ENCODE measurements at regions not wholly inside any gene's neighbourhood (a gene's known extent, or its start where the extent isn't known, plus 50 kb on each side); places are given as distances from the start of the nearest gene placed in this dataset.
A peak's percentile ranks its signal among the peaks of the same experiment; 100 is the strongest.
"Not testable (repeated sequence)": the region's sequence is repeated elsewhere in the genome, so short reads cannot be mapped to it uniquely, and the experiment has no call there.

DNA sequence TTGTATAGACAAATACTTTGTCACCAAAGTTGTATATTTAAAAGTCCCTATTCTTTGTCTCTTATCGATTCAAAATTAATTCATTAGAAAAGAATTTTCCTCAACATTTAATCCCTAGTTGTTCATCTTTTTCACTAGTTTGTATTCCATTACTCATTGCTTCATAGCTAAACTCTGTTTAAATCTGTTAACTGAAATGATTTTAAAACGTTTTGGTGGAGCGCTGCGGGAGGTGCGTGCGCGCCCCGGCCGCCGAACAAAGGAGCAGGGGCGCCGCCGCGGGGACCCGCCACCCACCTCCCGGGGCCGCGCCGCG, 56.4 kb upstream of the GOLGA8A start:
- Histone ChIP-seq H3K9me3 (ENCODE audit: control insufficient read depth in 1 of 2, insufficient read depth in 1 of 2, low read length in 2 of 2) (peaks cover 5 to 22% of the 10 kb centered on the region in 2 experiments), H3K27ac (ENCODE audit: low read depth in 1 of 2, low read length in 2 of 2) (no peak overlapping the region), H3K27me3 (ENCODE audit: control insufficient read depth in 1 of 2, insufficient read depth in 2 of 2, low read length in 2 of 2) (peaks cover 11 to 79% of the 10 kb centered on the region in 2 experiments), H3K4me1 (ENCODE audit: insufficient read depth, low read length) (peaks cover 12% of the 10 kb centered on the region), H3K4me3 (ENCODE audit: low read length) (no peak overlapping the region), H3K36me3 (ENCODE audit: insufficient read depth, low read length) (no peaks in the 10 kb centered on the region)
- peaks cover 77% of the 10 kb centered on the region for H3K27me3 Mint-ChIP-seq
- CTCF ChIA-PET: no interaction called here
- POLR2A ChIA-PET: no interaction called here
- ATAC-seq (ENCODE audit: poor library complexity) (no peak), DNase-seq (no peak)
- no peak overlapping the region for H3K27ac Mint-ChIP-seq
- peaks cover 8% of the 10 kb centered on the region for H3K4me1 Mint-ChIP-seq (ENCODE audit: low read depth)
- peaks cover 13% of the 10 kb centered on the region for H3K9me3 Mint-ChIP-seq
- TF ChIP-seq, protein P1, sequence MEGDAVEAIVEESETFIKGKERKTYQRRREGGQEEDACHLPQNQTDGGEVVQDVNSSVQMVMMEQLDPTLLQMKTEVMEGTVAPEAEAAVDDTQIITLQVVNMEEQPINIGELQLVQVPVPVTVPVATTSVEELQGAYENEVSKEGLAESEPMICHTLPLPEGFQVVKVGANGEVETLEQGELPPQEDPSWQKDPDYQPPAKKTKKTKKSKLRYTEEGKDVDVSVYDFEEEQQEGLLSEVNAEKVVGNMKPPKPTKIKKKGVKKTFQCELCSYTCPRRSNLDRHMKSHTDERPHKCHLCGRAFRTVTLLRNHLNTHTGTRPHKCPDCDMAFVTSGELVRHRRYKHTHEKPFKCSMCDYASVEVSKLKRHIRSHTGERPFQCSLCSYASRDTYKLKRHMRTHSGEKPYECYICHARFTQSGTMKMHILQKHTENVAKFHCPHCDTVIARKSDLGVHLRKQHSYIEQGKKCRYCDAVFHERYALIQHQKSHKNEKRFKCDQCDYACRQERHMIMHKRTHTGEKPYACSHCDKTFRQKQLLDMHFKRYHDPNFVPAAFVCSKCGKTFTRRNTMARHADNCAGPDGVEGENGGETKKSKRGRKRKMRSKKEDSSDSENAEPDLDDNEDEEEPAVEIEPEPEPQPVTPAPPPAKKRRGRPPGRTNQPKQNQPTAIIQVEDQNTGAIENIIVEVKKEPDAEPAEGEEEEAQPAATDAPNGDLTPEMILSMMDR (IDR thresholded peaks at IDR 0.05): no peak
- no peak overlapping the region for H3K4me3 Mint-ChIP-seq
- intact Hi-C loops (cut with DNase I, micrococcal nuclease): no loop called here
- no peaks in the 10 kb centered on the region for H3K36me3 Mint-ChIP-seq (ENCODE audit: low read depth)

DNA sequence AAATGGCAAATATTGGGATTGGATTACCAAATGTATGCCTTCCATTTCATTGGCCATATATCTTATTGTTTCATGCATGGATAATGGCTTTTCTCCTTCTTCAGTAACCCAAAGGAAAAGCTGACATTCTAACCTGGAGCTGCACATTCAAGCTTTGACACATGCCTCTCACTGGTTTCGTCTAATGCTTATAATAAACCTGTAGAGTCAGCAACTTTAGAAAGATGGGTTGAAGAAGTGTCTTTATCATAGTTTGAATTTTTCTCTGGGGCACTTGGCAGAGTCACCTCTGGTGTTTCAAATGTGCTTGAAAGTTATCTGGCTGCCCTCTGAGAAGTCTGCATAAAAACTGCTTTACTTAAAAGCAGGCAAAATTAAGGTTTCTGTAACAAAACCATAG, 55.4 kb upstream of the GOLGA8A start:
- no peak overlapping the region for H3K4me3 ChIP-seq (ENCODE audit: low read length)
- TF ChIP-seq, protein P1 (IDR thresholded peaks at IDR 0.05): no peak
- no peak overlapping the region for H3K27ac ChIP-seq (ENCODE audit: low read depth in 1 of 2, low read length in 2 of 2)
- peaks cover 5 to 24% of the 10 kb centered on the region in 2 experiments for H3K9me3 ChIP-seq (ENCODE audit: control insufficient read depth in 1 of 2, insufficient read depth in 1 of 2, low read length in 2 of 2)
- H3K36me3 ChIP-seq (ENCODE audit: insufficient read depth, low read length): no peaks in the 10 kb centered on the region
- H3K27me3 ChIP-seq (ENCODE audit: control insufficient read depth in 1 of 2, insufficient read depth in 2 of 2, low read length in 2 of 2): peaks cover 11 to 81% of the 10 kb centered on the region in 2 experiments
- intact Hi-C loops (cut with DNase I, micrococcal nuclease): no loop called here
- H3K4me3 Mint-ChIP-seq: no peak overlapping the region
- no peak for ATAC-seq (ENCODE audit: poor library complexity)
- H3K36me3 Mint-ChIP-seq (ENCODE audit: low read depth): no peaks in the 10 kb centered on the region
- no peak for DNase-seq
- H3K4me1 Mint-ChIP-seq (ENCODE audit: low read depth): peaks cover 8% of the 10 kb centered on the region
- no peak overlapping the region for H3K27ac Mint-ChIP-seq
- peaks cover 83% of the 10 kb centered on the region for H3K27me3 Mint-ChIP-seq
- H3K4me1 ChIP-seq (ENCODE audit: insufficient read depth, low read length): peaks cover 12% of the 10 kb centered on the region
- H3K9me3 Mint-ChIP-seq: peaks cover 13% of the 10 kb centered on the region
- POLR2A ChIA-PET: no interaction called here
- CTCF ChIA-PET: no interaction called here

DNA sequence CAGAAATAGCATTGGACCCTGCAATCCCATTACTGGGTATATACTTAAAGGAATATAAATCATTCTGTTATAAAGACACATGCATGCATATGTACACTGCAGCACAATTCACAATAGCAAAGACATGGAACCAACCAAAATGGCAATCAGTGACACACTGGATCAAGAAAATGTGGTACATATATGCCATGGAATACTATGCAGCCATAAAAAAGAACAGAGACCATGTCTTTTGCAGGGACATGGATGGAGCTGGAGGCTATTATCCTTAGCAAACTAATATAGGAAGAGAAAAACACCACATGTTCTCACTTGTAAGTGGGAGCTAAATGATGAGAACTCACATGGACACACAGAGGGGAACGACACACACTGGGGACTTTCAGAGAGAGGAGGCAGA, 53.9 kb upstream of the GOLGA8A start:
- H3K4me3 Mint-ChIP-seq; H3K27ac Mint-ChIP-seq; CTCF ChIA-PET; H3K4me1 Mint-ChIP-seq (ENCODE audit: low read depth); H3K36me3 Mint-ChIP-seq (ENCODE audit: low read depth); DNase-seq; H3K36me3 ChIP-seq (ENCODE audit: insufficient read depth, low read length); intact Hi-C loops (cut with DNase I, micrococcal nuclease); H3K27ac ChIP-seq (ENCODE audit: low read depth in 1 of 2, low read length in 2 of 2); ATAC-seq (ENCODE audit: poor library complexity); H3K4me3 ChIP-seq (ENCODE audit: low read length); POLR2A ChIA-PET: not testable (repeated sequence)
- Mint-ChIP-seq H3K9me3 (peaks cover 13% of the 10 kb centered on the region), H3K27me3 (peaks cover 85% of the 10 kb centered on the region)
- Histone ChIP-seq H3K4me1 (ENCODE audit: insufficient read depth, low read length) (peaks cover 12% of the 10 kb centered on the region), H3K27me3 (ENCODE audit: control insufficient read depth in 1 of 2, insufficient read depth in 2 of 2, low read length in 2 of 2) (peaks cover 11 to 65% of the 10 kb centered on the region in 2 experiments), H3K9me3 (ENCODE audit: control insufficient read depth in 1 of 2, insufficient read depth in 1 of 2, low read length in 2 of 2) (peaks cover 5 to 21% of the 10 kb centered on the region in 2 experiments)

DNA sequence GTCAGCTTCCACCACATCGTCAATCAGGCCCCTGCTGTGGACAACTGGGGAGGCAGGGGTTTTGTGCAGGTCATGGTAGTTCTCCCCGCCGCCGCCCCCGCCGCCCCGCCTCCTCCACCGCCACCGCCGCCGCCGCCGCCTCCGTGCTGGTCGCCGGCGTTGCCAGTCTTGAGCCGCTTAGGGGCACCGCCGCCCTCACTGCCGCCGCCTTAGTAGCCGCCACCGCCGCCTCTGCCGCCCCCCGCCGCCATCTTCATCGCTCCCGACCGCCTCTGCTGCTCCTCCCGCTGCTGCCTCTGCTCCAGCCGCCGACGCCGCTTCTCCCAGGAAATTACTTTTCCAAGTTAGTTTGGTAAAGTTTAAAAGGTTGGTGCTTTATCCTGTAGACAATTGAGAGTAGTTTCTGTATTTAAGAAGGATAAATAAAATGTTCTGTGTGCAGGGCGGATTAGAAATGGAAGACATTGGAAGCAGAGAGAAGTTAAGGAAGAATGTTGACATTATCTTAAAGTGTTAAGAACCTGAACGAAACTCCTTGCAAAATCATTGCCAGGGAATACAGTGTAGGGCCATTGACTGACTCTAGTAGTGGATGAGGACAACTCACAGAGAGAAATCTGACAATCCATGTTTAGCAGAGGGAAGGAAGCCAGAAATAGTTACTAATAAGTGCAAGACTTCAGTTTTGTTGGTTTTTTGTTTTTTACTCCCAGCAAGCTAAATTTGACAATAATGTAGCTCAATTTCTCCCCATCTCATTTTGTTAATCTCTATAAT, 53.0 kb upstream of the GOLGA8A start:
- H3K27ac Mint-ChIP-seq: no peak overlapping the region
- intact Hi-C loops (cut with DNase I, micrococcal nuclease): no loop called here
- Histone ChIP-seq H3K36me3 (ENCODE audit: insufficient read depth, low read length) (no peaks in the 10 kb centered on the region), H3K4me1 (ENCODE audit: insufficient read depth, low read length) (peaks cover 12% of the 10 kb centered on the region), H3K27ac (ENCODE audit: low read depth in 1 of 2, low read length in 2 of 2) (no peak overlapping the region), H3K4me3 (ENCODE audit: low read length) (no peak overlapping the region), H3K27me3 (ENCODE audit: control insufficient read depth in 1 of 2, insufficient read depth in 2 of 2, low read length in 2 of 2) (peaks cover 11 to 62% of the 10 kb centered on the region in 2 experiments), H3K9me3 (ENCODE audit: control insufficient read depth in 1 of 2, insufficient read depth in 1 of 2, low read length in 2 of 2) (peaks cover 5 to 20% of the 10 kb centered on the region in 2 experiments)
- H3K9me3 Mint-ChIP-seq: peaks cover 13% of the 10 kb centered on the region
- ATAC-seq (ENCODE audit: poor library complexity): no peak
- H3K36me3 Mint-ChIP-seq (ENCODE audit: low read depth): no peaks in the 10 kb centered on the region
- no peak overlapping the region for H3K4me3 Mint-ChIP-seq
- TF ChIP-seq, protein P1 (IDR thresholded peaks at IDR 0.05): no peak
- peaks cover 8% of the 10 kb centered on the region for H3K4me1 Mint-ChIP-seq (ENCODE audit: low read depth)
- ChIA-PET POLR2A (interaction anchor here (0.7 kb wide), 1 partner anchor 53 kb away, joined by 3 read pairs; no protein-coding TSS in a partner anchor), CTCF (no interaction called here)
- H3K27me3 Mint-ChIP-seq: peaks cover 87% of the 10 kb centered on the region
- DNase-seq: no peak

DNA sequence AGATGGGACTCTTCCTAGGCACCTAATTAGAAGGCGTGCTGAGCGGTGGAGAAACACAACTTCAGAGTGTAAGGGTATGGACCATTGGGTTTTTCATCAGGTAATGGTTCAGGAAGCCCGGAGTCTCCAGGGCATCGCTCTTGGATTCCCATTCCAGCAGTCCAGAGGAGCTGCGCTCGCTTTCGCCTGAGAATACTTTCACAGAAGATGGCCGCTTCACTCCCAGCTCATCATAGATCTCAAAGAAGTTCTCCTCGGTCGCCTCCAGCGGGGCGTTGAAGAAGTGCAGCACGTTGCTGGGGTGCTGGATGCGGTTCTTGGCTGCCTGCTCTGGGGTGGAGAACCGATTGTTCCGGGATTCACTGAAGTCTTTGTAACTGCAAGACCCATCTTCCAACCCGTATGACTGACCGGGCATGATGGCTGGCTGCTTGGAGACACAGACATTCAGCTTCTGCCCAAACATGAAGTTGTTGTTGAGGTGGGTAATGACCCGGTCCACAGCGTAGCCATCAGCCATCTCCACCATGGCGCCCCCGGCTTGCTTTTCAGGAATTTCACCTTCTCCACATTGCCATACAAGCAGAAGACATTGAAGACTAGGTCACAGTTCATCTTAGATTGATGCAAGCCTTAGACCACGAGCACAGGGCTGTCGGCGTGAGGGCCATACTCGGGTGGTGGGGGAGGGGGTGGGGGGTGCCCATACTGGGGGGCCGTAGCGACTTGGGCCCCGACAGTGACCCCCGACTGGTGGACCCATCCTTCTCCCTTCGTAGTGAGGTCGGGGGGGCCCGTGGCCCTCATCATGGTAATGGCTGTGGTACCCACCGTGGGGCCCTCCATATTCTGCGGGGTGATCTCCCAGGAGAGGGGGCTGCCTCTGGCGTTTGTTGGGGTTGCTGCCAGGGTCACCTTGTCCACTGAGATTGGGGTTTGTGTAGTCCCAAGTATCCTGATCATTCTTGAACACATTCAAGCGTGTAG, 51.7 kb upstream of the GOLGA8A start:
- intact Hi-C loops (cut with DNase I, micrococcal nuclease); ATAC-seq (ENCODE audit: poor library complexity); H3K4me1 ChIP-seq (ENCODE audit: insufficient read depth, low read length); CTCF ChIA-PET; H3K4me3 ChIP-seq (ENCODE audit: low read length); H3K4me1 Mint-ChIP-seq (ENCODE audit: low read depth); H3K36me3 ChIP-seq (ENCODE audit: insufficient read depth, low read length); H3K4me3 Mint-ChIP-seq; H3K36me3 Mint-ChIP-seq (ENCODE audit: low read depth); POLR2A ChIA-PET; H3K27ac ChIP-seq (ENCODE audit: low read depth in 1 of 2, low read length in 2 of 2); H3K27ac Mint-ChIP-seq: not testable (repeated sequence)
- peaks cover 5 to 53% of the 10 kb centered on the region in 2 experiments for H3K27me3 ChIP-seq (ENCODE audit: control insufficient read depth in 1 of 2, insufficient read depth in 2 of 2, low read length in 2 of 2)
- DNase-seq: peak in 1 of 14 experiments; percentile 5
- H3K9me3 ChIP-seq (ENCODE audit: control insufficient read depth in 1 of 2, insufficient read depth in 1 of 2, low read length in 2 of 2): peaks cover 5 to 12% of the 10 kb centered on the region in 2 experiments
- peaks cover 13% of the 10 kb centered on the region for H3K9me3 Mint-ChIP-seq
- peaks cover 94% of the 10 kb centered on the region for H3K27me3 Mint-ChIP-seq

Data from CD4-positive, alpha-beta T cell (primary cell).